COLO829 (cell line): ENCODE measurements at regions not wholly inside any gene's neighbourhood (a gene's known extent, or its start where the extent isn't known, plus 50 kb on each side); places are given as distances from the start of the nearest gene placed in this dataset.
"Not testable (repeated sequence)": the region's sequence is repeated elsewhere in the genome, so short reads cannot be mapped to it uniquely, and the experiment has no call there.

Experiments used
- DNase-seq: peaks from one replicate; pipeline ENCODE4 v3.0.0; 2012; ENCODE audit warnings: low spot score

DNA sequence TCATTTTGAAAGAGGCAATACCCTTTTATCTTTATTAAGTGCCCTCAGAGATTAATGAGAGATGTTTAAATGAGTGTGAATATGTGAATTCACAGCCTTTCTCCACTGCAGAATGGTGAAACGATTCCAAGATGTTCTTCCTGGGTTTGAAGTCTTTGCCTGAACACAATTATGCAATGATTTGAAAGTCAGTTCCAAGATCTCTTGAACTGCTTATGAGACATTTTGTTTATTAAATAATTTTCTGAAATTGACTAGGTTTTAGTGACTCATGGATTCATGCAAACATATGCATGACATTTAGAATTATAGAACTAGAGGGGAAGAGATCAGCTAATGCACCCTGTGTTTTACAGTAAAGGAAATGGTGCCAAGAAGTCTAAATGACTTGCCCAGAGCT is 118.1 kb upstream of the SLC38A2 start:
- DNase-seq = no peak

DNA sequence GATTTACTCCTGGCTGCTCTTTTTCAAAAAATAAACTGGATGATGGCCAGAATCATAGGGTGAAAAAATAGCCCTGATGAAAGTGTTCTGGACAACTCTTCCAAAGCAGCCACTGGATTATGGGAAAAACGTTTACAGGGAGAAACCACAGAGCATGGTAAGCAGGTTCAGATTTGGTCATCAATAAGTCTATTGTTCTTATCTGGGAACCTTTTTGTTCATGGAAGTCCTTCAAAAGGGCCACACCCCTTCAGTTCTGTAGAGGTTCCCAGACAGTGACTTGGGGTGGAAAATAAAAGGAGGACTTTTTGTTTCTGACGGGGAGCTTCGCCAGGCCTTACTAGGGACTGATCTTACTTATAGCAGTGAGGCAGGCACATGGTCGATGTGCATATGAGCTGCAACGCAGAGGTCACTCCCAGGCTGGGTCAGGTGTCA is 117.4 kb upstream of the SLC38A2 start:
- peak; percentile 80 for DNase-seq

DNA sequence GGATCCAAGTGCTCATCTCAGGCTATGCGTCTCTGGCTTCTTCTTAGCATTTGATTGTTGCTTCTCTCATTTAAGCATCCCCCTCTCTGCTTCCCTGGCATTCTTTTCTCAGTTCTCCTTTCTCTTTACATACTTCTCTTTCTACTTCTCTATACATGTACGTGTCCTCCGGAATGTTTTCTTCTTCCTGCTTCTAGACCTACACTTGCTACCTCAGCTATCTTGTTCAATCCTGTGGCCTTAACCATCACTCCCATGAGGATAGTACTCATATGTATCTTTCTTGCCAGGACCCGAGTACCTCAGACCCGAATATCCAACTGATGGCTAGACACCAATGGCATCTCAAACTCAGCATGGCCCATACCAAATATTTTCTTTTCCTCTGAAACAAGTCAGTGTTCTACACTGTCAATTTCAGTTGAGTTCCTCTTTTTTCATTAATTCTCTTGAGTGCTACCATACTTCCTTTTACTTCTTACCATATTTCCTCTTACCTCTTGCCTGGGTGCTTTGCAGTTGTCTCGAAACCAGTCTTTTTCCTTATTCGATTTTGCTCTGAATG is 115.1 kb upstream of the SLC38A2 start:
- DNase-seq = no peak

DNA sequence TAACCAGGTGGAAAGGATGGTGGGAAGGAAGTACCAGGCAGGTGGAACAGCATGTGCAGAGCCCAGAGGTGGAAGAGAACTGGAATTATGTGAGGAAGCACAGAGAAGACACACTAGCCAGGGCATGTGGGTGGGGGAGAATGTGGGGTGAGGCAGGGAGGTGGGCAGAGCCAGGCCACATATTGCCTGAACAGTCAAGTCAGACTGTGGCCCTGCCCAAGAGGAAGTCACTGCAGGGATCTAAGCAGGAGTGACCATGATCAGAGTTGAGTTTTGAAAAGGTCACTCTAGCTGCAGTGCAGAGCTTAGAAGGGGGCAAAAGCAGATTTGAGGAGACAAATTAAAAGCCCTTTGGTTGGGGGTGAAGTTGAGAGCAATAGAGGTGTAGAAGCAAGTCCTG is 114.0 kb upstream of the SLC38A2 start:
- no peak for DNase-seq

DNA sequence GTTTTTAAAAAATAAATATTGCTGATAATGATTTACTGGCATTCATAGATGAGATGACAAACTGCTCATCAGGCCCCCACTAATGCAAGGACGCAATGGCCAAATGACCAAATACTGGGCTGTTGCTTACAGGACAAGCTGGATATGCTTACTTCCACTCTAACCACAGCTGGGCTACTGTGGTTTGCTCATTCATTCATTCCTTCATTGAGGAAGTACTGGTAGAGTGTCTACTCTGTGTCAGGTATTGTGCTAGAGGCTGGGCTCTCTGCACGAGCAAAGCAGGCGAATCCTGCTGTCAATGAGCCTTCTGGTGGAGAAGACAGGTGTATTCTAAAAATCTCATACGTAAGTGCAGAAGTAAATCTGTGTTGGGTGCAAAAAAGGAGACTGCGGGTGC is 113.3 kb upstream of the SLC38A2 start:
- no peak for DNase-seq

DNA sequence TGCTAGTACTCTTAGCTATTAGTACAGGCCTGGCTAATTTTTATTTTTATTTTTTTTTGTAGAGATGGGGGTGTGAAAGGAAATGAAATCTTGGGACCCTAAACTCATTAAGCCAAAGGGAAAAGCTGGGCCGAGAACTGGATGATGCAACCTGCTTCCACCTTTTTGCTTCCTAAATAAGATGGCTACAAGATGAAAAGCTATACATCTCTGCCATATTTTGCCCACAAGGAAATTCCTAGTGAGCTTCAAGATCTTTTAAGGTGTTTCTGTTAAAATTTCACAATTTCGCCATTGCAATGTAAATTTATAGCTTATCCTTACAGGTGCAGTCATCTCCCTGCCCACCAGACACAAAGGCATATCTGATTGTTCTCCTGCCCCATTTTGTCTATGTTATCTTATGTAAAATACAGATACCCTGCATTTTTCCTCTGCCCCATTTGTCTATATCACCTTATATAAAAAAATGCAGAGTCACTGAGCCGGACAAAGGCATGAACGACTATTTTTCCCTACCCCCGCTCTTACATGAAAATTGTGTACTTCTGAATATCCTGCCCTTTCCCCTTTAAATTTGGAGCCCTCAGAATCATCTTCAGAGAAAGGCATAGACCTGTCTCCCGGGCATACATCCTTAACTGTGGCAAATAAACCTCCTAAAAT is 112.0 kb upstream of the SLC38A2 start:
- DNase-seq = no peak

DNA sequence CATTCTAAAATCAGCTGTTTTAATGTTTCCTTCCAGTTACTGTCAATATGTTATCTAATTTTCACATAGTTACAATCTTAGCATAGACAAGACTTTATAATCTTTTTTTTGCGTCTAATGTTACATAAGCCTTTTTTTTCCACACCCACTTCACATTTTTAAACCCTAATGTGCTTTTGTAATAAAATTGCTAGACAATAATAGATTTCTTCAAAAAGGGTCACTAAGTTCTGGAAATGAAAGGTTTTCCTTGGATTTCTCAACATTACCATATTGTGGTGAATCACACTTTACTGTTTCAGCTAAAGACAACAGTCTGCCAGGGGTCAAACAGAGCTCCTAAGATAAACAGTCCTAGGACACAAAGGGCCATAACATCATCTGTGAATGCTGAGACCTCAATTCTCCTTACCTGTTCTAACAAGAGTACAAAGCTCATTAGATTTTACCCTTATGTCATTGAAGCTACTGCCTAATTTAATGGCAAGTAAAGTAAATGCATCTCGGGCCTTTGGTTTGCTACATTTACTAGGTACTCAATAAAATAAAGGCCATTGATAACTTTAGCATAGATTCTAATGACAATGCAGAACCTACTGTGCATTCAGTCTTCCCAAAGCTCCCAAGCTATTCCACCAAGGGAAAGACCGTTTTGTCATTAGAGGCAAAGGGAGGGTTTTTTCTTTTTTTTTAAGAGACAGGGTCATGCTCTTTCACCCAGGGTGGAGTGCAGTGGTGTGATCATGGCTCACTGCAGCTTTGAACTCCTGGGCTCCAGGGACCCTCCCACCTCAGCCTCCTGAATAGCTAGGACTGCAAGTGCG is 111.2 kb upstream of the SLC38A2 start:
- DNase-seq = no peak

DNA sequence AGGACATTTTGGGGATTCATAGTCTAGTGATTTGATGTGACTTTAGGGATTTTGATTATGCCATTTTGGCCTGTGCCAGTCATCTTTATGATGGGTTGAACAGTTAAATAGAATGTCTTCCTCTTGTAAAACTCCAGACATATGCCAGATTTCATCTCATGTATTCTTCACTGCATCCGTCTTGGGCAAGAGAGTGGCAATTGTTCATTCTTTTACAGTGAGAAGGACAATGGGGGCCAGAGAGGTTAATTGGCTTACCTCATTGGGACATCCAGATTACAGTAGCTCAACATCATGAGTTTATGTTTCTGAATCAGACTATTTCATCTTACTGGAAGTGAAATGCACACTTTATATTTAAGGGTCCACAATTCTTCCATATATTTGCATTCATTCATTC is 108.2 kb upstream of the SLC38A2 start:
- DNase-seq = no peak

DNA sequence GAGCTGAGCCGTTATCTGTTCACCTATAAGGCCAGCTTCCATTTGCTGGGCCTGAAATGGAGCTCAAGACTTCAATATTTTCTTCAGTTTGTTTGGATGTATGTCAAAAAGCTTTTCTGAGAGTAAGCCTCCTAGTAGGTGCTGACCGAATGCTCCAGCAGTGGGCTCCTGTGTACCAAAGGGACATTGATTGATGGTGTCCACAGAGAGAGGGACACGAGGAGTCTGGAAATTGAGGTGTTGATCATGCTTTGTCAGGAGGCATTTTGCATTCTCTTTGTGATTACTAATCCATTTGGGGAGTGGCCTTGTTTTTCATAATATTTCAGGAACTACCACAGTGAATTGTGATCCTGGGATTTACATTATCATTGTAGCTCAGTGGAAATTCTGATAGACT is 107.7 kb upstream of the SLC38A2 start:
- DNase-seq = no peak

DNA sequence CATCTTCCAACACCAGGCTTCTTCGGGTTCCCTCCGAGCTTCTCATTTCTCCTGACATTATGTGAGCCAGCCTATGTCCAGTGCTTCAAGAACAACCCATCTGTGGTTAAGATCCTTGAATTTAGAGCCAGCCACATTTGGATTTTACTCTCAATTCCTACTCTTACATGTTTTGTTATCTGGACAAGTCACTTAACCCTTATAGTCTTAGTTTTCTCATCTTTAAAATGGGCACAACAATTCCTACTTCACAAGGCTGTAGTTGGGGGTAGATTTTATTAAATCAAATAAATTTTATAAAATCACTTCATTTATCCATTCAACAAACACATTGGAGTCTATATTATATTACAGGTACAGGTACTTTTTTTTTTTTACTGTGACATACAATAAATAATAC is 105.5 kb upstream of the SLC38A2 start:
- DNase-seq = no peak

DNA sequence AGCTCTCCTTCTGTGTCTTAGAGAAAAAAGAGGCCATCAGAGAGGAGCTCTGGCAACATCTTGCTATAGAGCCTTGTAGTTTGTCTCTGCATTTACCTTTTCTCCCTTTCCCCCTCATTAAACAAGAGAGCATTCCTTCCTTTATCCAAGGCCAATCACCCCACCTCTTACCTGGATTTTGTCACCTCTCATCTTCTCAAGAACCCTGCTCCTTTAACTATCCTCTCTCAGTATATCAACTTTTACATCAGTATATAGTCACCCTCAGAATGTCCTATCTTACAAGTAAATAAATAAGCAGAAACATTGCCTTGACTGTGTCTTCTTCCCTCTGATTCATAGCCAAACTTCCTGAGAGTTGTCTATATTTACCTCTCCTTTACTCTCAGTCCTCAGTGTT is 105.0 kb upstream of the SLC38A2 start:
- DNase-seq = no peak

DNA sequence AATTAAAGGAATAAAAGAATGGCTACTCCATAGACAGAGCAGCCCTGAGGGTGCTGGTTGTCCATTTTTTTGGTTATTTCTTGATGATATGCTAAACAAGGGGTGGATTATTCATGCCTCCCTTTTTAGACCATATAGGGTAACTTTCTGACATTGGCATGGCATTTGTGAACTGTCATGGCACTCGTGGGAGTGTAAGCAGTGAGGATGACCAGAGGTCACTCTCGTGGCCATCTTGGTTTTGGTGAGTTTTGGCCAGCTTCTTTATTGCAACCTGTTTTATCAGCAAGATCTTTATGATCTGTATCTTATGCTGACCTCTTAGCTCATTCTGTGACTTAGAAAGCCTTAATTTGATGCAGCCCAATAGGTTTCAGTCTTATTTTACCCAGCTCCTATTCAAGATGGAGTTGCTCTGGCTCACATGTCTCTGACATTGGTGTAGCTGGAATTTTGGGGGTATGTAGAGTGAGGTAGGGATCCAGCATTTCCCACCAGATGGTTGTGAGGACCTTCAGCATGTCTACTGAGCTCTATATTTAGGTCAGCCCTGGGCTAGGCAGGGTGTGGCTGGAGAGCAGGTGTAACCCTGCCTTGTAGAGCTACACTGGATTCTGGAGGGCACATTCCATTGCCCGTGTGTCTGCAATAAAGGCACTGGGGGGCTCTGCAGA is 103.5 kb upstream of the SLC38A2 start:
- DNase-seq = no peak

DNA sequence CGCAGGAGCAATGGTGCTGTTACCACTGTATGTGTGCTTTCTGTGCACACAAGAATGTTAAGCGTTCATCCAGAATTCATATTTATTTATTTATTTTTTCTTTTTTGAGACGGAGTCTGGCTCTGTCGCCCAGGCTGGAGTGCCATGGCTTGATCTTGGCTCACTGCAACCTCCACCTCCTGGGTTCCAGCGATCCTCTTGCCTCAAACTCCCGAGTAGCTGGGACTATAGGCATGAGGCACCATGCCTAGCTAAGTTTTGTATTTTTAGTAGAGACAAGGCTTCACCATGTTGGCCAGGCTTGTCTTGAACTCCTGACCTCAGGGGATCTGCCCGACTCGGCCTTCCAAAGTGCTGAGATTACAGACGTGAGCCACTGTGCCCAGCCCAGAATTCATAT is 101.8 kb upstream of the SLC38A2 start:
- not testable (repeated sequence) for DNase-seq

DNA sequence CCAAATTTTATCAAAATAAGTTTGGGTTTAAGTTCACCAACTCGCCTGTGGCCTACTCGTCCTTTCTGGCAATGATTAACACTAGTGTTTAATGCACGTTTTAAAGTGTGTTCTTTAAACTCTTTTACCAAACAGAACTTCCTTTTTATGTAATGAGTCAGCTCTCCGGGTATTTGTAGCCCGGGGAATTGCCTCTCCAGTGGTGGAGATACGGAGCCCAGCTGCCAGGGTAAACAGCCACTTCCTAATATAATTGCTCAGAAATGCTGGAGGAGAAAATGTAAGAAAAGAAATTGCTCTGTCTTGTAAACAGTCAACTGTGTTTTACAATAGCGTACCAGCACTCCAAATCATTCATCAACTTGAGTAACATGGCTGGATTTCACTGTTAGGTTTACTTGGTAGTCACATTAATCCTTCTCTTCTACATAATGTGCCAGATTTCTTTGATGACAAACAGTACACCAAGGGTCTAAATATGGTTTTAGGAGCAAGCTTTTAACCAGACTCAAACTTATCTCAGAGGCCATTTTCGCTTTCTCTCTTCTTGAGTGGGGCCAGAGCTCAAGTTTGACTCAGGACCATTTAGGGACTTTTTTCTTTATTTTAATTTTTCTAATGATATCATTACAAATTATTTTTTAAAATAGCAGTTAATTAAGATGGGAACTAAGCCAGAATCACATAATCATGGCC is 101.2 kb upstream of the SLC38A2 start:
- peak; percentile 75 for DNase-seq

DNA sequence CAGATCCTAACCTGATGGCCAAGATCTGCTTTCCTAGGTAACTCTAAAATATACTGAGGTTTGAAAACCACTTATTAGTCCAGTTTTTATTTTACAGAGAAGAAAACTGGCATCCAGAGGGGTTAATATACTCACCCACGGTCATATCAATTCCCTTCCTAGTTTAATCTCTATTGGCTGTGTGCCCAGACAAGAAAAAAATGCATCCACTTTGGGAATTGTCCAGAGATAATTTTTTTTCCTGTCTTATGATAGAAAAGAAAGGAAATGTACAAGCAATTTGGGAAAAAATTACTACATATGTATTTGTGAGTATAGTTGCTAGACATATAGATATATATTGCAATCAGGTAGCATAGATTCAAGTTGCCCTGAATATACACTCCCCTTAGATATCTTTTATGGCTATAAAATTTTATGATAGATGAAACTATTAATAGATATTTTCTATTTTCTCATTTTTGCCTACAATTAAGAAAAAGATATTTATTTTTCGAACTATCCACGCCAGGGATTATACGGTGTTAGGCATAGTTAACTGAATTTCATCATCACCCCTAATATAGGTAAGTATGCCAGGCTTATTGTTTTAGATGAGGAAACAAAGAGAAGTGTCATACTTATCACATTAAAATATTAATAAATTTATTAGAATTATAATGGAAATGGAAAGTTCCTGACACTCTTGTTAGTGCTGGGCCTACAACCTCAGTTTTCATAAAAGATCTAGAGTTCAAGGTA is 100.5 kb upstream of the SLC38A2 start:
- peak; percentile 69 for DNase-seq

DNA sequence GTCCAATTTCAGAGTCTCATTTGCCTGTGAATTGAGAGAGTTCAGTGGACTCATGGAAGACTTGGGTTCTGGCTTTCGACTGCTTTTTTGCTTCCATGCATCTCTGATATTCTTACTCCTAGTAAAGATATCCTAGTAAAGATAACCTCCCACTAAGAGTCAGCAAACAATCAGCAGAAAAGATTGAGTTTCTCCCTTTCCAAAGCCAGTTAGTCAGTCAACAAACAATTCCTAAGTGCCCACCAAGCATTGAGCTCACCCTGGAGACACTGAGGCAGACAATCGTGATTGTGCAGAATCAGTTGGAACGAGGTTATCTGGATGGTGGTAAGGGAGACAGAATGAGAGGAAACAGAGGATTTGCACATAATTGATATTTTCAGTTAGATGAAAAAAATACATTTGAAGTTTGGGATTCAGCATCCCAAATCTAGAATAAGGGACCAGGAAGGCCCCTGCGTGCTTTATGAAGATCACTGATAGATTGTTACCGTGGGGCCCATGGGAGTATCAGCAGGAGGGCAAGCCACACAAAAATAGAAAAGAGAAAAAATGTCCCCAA is 99.7 kb upstream of the SLC38A2 start:
- no peak for DNase-seq

DNA sequence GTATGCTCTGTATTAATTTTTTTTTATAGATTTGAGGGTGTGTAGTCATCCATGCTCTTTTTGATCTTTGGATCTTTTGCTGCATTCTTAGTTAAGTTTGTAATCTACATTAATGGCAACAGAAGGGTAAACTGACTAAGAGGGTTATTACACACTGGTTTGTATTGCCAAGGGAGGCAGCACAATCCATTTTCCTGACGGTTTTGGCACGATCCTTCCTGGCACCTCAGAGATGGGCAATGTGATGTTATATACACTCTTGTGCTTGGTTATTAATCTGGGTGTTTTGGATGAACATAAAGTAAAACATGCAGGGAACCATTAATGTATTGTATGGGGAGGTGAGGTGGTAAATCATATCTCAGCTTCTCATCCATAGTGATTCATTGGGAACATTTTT is 98.8 kb upstream of the SLC38A2 start:
- no peak for DNase-seq

DNA sequence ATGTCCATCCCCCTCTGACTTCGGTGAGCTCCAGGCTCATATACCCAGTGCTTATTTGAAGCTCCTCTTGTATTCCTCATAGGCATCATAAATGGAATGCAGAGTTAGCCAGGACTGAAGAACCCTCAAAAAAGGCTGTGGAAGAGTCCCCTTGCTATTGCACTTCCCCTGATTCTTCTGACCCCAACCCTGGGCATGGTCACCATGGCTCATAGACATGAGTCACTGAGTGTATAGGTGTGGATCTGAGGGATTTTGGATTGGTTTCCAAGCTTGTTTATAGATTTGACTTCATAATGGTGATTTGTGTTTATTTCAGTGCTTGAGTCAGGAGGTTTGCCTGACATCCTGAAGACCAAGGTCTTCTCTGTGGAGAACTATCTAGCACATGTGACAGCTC is 98.4 kb upstream of the SLC38A2 start:
- no peak for DNase-seq

DNA sequence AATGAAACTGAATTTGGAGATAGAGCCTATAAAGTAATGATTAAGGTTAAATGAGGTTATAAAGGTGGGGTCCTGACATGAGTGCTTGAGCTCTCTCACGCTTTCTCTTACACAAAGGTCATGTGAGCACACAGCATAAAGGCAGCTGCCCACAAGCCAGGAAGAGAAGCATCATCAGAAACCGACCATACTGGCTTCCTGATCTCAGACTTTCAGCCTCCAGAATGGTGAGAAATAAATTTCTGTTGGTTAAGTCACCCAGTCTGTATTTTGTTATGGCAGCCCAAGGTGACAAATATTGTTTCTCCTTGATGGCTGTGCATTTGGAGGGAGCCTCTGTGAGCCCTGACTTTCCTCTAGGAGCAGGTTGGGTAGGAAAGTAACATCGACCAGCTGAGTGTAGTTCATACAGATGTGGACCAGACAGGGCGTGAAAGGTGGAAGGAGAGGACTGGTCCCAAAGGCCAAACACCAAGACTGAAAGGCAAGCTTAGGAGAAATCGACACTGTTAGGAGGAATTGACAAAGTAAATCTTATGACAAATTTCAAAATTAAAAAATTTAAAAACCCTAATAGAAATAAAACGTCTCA is 97.6 kb upstream of the SLC38A2 start:
- DNase-seq = no peak

DNA sequence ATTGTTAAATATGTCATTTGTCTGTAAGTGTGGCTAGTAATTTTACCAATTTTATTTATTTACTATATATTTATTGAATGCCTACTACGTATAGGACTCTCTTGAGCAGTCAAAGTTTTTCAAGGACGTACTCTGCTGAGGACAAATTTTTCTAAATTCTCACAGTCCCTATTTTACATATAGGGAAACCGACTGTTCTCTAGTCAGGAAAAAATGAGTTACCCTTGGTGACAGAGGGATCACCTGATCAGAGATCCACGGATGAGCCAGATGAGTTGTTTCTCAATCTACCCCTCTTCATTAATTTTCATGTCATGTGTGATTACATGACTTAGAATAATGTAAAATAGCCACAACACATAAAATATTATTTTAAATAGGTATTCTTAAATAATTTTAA is 96.2 kb upstream of the SLC38A2 start:
- no peak for DNase-seq

DNA sequence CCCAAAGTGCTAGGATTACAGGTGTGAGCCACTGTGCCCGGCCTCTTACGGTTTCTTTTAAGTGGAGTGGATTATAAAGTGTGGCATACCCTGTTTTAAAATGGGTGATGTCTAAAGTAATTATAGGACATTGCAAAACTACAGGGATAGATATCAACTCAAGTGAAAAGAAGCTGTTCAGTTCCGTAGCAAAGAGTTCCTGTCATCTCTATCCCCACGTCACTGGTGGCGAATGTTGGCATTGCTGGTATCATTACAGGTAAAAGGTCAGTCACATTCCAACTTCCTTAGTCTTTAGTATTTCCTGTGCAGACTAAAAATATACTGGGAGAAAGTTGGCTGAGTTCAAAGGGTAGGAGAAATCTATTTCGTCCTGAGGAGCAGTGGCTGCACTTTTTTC is 95.6 kb upstream of the SLC38A2 start:
- DNase-seq = no peak
